GM18858 (cell line): ENCODE measurements at regions not wholly inside any gene's neighbourhood (a gene's known extent, or its start where the extent isn't known, plus 50 kb on each side); places are given as distances from the start of the nearest gene placed in this dataset.

Source experiments
- ATAC-seq: cut with Tn5 transposase; IDR thresholded peaks from one replicate; pipeline ENCODE4 v1.9.1; 2021; ENCODE audit not compliant: unreplicated experiment

- no peak for ATAC-seq
Measured at GRCh38 chr5:167507463-167508233, 783.8 kb upstream of the WWC1 start.

DNA sequence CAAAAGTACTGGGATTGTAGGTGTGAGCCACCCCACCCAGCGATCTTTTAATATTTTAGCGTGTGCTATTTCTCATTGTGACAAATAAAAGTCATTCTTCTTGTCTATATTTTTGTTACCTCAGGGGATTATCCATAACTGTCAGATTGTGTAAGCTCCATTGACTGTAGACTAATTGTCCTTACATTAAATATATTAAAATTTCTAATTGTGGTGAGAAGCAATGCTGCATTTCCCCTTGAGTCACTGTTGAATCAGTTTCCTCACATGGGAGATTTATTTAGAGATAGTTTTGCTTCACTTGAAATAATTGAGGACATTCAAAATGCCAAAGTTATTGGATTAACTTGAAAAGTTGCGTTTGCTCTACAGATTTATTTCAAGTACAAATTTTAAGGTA lies 782.4 kb upstream of the WWC1 start:
- no peak for ATAC-seq

GRCh38 chr5:167511276-167511675 lies 780.2 kb upstream of the WWC1 start:
- ATAC-seq, result no peak

DNA sequence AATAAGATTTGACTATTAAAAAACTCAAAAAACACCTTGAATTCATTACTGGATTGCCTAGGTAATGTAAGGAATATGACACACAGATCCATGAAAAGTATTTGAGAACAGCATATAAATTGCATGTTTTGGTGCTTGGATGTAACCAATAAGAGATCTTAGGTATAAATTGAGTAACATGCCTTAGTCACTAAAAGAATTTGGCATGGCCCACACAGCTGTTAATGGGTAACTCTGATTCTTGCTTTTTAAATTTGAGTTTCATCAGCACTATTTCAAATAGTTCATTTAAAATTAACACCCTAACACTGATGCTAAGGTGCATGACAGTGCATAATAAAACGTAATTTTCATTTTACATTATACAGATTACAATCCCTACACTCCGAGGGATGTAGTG lies 779.3 kb upstream of the WWC1 start:
- ATAC-seq, result no peak

DNA sequence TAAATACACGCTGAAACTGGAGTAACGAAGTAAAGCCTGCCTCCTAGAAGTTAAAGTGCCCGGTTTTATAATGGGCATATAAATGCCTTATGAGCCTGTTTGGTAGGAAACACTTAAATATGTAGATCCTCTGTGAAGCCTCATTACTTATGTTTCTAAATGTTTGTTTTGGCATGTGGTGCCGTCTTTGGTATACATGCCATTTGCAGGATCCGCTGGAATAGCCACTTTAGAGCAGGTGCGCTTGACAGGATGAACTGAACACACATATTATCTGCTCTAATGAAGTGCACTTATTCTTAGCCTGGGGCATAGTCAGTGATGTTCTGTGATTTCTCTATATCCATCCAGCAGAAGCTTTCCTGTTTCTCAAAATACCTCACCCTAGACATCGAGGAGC lies 778.1 kb upstream of the WWC1 start:
- ATAC-seq, result no peak

DNA sequence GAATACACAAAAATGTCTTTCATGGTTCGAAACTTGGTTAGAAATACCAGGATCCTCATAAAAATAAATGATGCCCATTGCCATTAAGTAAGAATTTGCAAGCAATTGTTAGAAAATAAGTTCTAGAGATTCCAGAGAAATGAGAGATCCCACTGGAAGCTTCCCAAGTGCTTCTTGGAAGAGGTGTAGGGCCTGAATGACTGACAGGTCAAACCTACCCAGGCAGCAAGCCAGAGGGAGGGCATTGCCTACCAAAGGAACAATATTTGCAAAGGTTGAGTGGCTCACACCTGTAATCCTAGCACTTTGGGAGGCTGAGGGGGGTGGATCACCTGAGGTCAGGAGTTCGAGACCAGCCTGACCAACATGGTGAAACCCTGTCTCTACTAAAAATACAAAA lies 777.0 kb upstream of the WWC1 start:
- no peak for ATAC-seq

DNA sequence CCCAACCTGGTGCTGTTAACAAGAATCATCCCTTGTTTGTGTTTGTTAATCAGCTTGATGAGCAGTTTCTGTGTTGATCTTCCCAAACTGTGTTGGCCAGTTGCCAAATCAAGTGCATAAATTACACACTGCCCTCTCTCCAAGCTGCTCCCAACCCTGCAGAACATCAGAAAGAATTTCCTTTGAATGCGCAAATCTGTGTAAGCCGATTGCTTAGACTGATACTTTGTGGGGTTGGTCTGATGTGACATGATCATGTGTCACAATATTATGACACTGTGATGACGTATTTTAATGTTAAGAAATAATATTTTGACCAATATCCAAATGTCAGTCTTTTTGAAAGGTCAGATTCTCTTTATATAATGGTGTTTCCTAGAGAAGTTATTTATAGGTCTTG lies 766.4 kb upstream of the WWC1 start:
- ATAC-seq, result no peak

DNA sequence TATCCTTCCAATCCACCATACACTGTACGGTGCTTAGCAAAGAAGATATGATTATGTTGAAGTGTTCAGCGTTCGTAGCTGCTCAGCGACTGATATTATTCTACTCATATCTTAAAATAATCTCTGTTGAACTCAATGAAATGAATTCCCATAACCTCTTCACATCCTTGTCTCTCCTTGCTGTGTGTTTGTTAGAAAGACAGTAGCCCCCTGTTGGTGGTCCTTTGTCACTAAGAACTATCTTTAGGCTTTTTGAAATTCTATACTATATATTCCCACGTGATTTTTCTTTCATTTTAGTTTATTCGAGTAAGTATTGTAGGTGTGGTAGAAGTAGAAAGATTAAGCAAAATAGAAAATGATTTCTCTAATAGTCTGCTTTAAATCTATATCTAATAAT lies 762.8 kb upstream of the WWC1 start:
- ATAC-seq, result no peak

- ATAC-seq, result no peak
Measured at GRCh38 chr5:167530548-167530947, 760.9 kb upstream of the WWC1 start.

GRCh38 chr5:167533814-167534795 lies 757.3 kb upstream of the WWC1 start:
- ATAC-seq, result no peak

DNA sequence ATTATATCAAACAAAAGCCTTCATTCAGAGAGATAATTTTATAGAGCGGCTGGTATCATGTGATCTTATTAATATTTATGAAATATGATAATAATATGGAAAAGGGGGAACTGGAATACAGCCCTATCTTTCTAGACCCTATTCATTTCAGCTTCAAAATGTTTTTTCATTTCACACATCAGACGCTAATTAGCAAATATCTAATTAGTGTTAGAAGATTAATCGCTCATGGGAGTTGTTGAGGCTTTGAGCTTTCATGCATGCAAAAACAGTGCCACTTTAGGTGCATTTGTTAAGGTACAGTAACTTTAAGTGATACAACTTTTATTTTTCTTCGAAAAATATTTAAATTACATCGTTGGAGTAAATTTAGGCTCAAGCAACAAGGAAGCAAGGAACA lies 751.7 kb upstream of the WWC1 start:
- no peak for ATAC-seq

- ATAC-seq, result no peak
Measured at GRCh38 chr5:167546270-167546669, 745.2 kb upstream of the WWC1 start.

- ATAC-seq, result no peak
Measured at GRCh38 chr5:167552356-167552755, 739.1 kb upstream of the WWC1 start.

DNA sequence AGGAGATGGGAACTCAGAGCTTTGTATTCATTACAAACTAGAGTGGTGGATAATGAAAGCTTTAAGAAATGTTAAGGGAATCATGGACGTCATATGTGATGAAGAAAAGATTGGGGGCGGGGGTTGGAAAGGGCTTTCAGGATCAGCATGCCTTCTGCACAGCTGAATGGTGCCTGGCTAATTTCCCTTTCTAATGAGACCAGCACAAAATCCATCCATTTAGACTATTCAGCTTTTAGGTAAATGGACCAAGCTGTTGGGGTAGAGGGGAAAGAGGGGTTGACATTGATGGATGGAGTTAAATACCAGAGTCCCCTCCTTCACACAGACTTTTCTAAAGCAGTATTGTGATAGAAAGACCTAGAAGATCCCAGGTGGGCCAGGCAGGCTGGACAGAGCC lies 737.9 kb upstream of the WWC1 start:
- no peak for ATAC-seq

GRCh38 chr5:167554564-167555290 lies 736.7 kb upstream of the WWC1 start:
- no peak for ATAC-seq

- ATAC-seq, result no peak
Measured at GRCh38 chr5:167555565-167556166, 735.8 kb upstream of the WWC1 start.

GRCh38 chr5:167557359-167557758 lies 734.1 kb upstream of the WWC1 start:
- no peak for ATAC-seq

GRCh38 chr5:167561796-167562195 lies 729.6 kb upstream of the WWC1 start:
- no peak for ATAC-seq

GRCh38 chr5:167564275-167564674 lies 727.2 kb upstream of the WWC1 start:
- ATAC-seq, result no peak

DNA sequence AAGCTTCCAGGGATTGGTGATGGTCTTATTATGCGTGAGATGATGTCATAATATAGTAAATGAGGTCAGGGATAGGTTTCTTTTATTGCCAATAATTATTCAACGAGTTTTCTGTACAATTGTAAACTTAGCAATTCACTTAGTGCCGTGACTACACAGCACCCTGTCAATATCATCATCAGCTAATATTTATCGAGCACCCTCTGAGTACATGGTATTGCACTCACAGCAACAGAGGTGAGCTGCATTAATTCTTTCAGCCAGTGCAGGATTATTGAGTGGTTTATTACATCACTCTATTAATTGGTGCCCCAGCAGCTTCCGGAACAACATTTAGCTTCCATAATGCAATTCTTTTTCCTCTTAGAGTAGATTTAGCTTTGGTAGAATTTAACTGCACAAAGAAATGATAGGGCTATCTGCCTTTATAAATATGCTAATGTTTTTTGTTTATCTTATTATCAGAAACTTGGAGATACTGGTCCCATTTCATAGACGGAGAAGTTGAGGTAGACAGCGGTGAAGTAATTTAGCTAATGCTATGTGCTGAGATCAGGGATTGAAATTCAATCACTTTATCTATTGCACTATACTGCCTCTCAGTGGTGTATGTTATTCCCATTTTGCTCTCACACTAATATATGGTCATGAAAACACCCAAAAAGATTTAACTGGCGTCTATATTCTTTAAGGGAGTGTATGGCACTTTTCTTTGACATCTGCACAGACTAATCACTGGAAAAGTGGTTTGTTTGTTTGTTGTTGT lies 726.1 kb upstream of the WWC1 start:
- no peak for ATAC-seq
